ENCODE measurements at regions not wholly inside any gene's neighbourhood (a gene's known extent, or its start where the extent isn't known, plus 50 kb on each side); places are given as distances from the start of the nearest gene placed in this dataset.
A peak's percentile ranks its signal among the peaks of the same experiment; 100 is the strongest.

- no peak overlapping the region for H4K5ac ChIP-seq (ENCODE audit: insufficient read length, low read depth, low read length)
- no peaks in the 10 kb centered on the region for H3K23me2 ChIP-seq (ENCODE audit: insufficient read length, low read depth, low read length, poor library complexity, severe bottlenecking)
- H3K14ac ChIP-seq (ENCODE audit: insufficient read depth, low read length): no peak overlapping the region
- Mint-ChIP-seq H3K36me3 (ENCODE audit: insufficient read depth in 1 of 3, low read depth in 3 of 3) (peaks cover 0 to 10% (median 6%) of the 10 kb centered on the region in 3 experiments; a peak in 3 of 7 replicates), H3K4me3 (no peak overlapping the region), H3K9me3 (peaks cover 6 to 13% of the 10 kb centered on the region in 2 experiments; a peak in 4 of 5 replicates), H3K4me1 (peaks cover 12 to 22% of the 10 kb centered on the region in 2 experiments), H3K27me3 (ENCODE audit: low read depth) (no peaks in the 10 kb centered on the region), H3K27ac (0 out of 7 replicates have a peak overlapping the region, but pooled peaks of 1 of the 3 experiments have one; percentile 45)
- no peak overlapping the region for H3K9ac ChIP-seq (ENCODE audit: extremely low read depth, insufficient read length, low read length)
- no peak overlapping the region for H2AK5ac ChIP-seq (ENCODE audit: insufficient read length, low read length)
- no peaks in the 10 kb centered on the region; the same call in 1 of the 2 replicates for H3K4me1 ChIP-seq (ENCODE audit: insufficient read depth, low read length)
- WGBS (ENCODE audit: extremely low coverage, insufficient read length, low lambda C conversion rate): no CpG with 5 or more reads among the region's 3 CpGs
- H3K27ac ChIP-seq (ENCODE audit: insufficient read length, low read depth, low read length): no peak overlapping the region
- DNase-seq: no peak
- H3K56ac ChIP-seq (ENCODE audit: insufficient read length, low read depth, low read length): no peak overlapping the region
- no peak overlapping the region for H4K8ac ChIP-seq (replicated peaks; ENCODE audit: insufficient read length, low read depth, low read length)
- no peak overlapping the region for H3T11ph ChIP-seq (ENCODE audit: low read length)
- H3K9me3 ChIP-seq (ENCODE audit: control insufficient read depth, low read depth, low read length): no peaks in the 10 kb centered on the region
- H2AFZ ChIP-seq (ENCODE audit: low read length): no peak overlapping the region
- no peak overlapping the region for H2BK20ac ChIP-seq (ENCODE audit: low read depth, low read length, poor library complexity, severe bottlenecking)
- no peak for TF ChIP-seq CTCF (conservative IDR thresholded peaks at IDR 0.05)
- no peak overlapping the region for H3K23ac ChIP-seq (ENCODE audit: insufficient read length, low read depth, low read length)
- H2BK12ac ChIP-seq (ENCODE audit: insufficient read length, low read depth, low read length): no peak overlapping the region
- H3K4ac ChIP-seq (ENCODE audit: low read depth, low read length): no peak overlapping the region
- H2BK120ac ChIP-seq (ENCODE audit: low read depth, low read length, poor library complexity, severe bottlenecking): no peak overlapping the region
- no peak overlapping the region for H2BK5ac ChIP-seq (ENCODE audit: insufficient read length, low read length)
- no peak overlapping the region for H4K91ac ChIP-seq (ENCODE audit: insufficient read length, low read depth, low read length)
- H4K20me1 ChIP-seq (ENCODE audit: control insufficient read depth, insufficient read depth, insufficient read length): no peaks in the 10 kb centered on the region
- H2BK15ac ChIP-seq (ENCODE audit: low read depth, low read length): no peak overlapping the region
- no peak overlapping the region for H3K4me2 ChIP-seq (ENCODE audit: insufficient read depth, insufficient read length, low read length)
- no peaks in the 10 kb centered on the region for H3K79me1 ChIP-seq (ENCODE audit: insufficient read depth, low read depth, low read length, poor library complexity, severe bottlenecking)
- no peaks in the 10 kb centered on the region for H3K79me2 ChIP-seq (ENCODE audit: insufficient read depth, low read length)
- H3K27me3 ChIP-seq (ENCODE audit: insufficient read depth, low read length): no peaks in the 10 kb centered on the region
- no peak overlapping the region for H3K18ac ChIP-seq (ENCODE audit: insufficient read length, low read depth, low read length)
Measured at GRCh38 chr18:29164993-29165599, 988.2 kb upstream of the CDH2 start.
